ENCODE measurements at regions not wholly inside any gene's neighbourhood (a gene's known extent, or its start where the extent isn't known, plus 50 kb on each side); places are given as distances from the start of the nearest gene placed in this dataset.

- no peak overlapping the region for H3K4me3 ChIP-seq (ENCODE audit: low read depth, poor library complexity, severe bottlenecking)
- DNase-seq (ENCODE audit: low spot score in 2 of 2) = no peak
- intact Hi-C loops (cut with DNase I; ENCODE audit: low total_unique reads) = no loop called here
- 74 to 77% methylated on average over 2 of the region's 2 CpGs for WGBS, 2 donors
- TF ChIP-seq CTCF (IDR thresholded peaks at IDR 0.05) = no peak
- no peak for TF ChIP-seq POLR2A (IDR thresholded peaks at IDR 0.05)
Observed at GRCh38 chr9:23541976-23542375, 284.1 kb downstream of the ELAVL2 start.

- no peak for DNase-seq (ENCODE audit: low spot score in 2 of 2)
- intact Hi-C loops (cut with DNase I; ENCODE audit: low total_unique reads) = no loop called here
- no peak overlapping the region for H3K4me3 ChIP-seq (ENCODE audit: low read depth, poor library complexity, severe bottlenecking)
- TF ChIP-seq CTCF (IDR thresholded peaks at IDR 0.05) (no peak), POLR2A (IDR thresholded peaks at IDR 0.05) (no peak)
Observed at GRCh38 chr9:23542438-23542837, 283.6 kb downstream of the ELAVL2 start.

- TF ChIP-seq POLR2A (IDR thresholded peaks at IDR 0.05) (no peak), CTCF (IDR thresholded peaks at IDR 0.05) (no peak)
- intact Hi-C loops (cut with DNase I; ENCODE audit: low total_unique reads) = no loop called here
- no peak overlapping the region for H3K4me3 ChIP-seq (ENCODE audit: low read depth, poor library complexity, severe bottlenecking)
- no peak for DNase-seq (ENCODE audit: low spot score in 2 of 2)
- WGBS, 2 donors = 58 to 78% methylated on average over 1 of the region's 1 CpG
Observed at GRCh38 chr9:23542927-23543326, 283.1 kb downstream of the ELAVL2 start.

- DNase-seq (ENCODE audit: low spot score in 2 of 2) = no peak
- WGBS, 2 donors = 65 to 66% methylated on average over 3 of the region's 3 CpGs
- H3K4me3 ChIP-seq (ENCODE audit: low read depth, poor library complexity, severe bottlenecking) = no peak overlapping the region
- intact Hi-C loops (cut with DNase I; ENCODE audit: low total_unique reads) = no loop called here
- TF ChIP-seq POLR2A (IDR thresholded peaks at IDR 0.05) (no peak), CTCF (IDR thresholded peaks at IDR 0.05) (no peak)
Observed at GRCh38 chr9:23543419-23543818, 282.6 kb downstream of the ELAVL2 start.

GRCh38 chr9:23545728-23546127, 280.3 kb downstream of the ELAVL2 start:
- 88 to 96% methylated on average over 3 of the region's 3 CpGs for WGBS, 2 donors
- H3K4me3 ChIP-seq (ENCODE audit: low read depth, poor library complexity, severe bottlenecking) = no peak overlapping the region
- TF ChIP-seq POLR2A (IDR thresholded peaks at IDR 0.05) (no peak), CTCF (IDR thresholded peaks at IDR 0.05) (no peak)
- no peak for DNase-seq (ENCODE audit: low spot score in 2 of 2)
- intact Hi-C loops (cut with DNase I; ENCODE audit: low total_unique reads) = no loop called here

GRCh38 chr9:23551311-23551721, 274.7 kb downstream of the ELAVL2 start:
- TF ChIP-seq POLR2A (IDR thresholded peaks at IDR 0.05) (no peak), CTCF (IDR thresholded peaks at IDR 0.05) (no peak)
- DNase-seq (ENCODE audit: low spot score in 2 of 2) = no peak
- no peak overlapping the region for H3K4me3 ChIP-seq (ENCODE audit: low read depth, poor library complexity, severe bottlenecking)
- intact Hi-C loops (cut with DNase I; ENCODE audit: low total_unique reads) = no loop called here
- WGBS, 2 donors = 69 to 88% methylated on average over 2 of the region's 2 CpGs

All from lower leg skin (tissue), 4 donors.